GM19395 (cell line): ENCODE measurements at regions not wholly inside any gene's neighbourhood (a gene's known extent, or its start where the extent isn't known, plus 50 kb on each side); places are given as distances from the start of the nearest gene placed in this dataset.
"Not testable (repeated sequence)": the region's sequence is repeated elsewhere in the genome, so short reads cannot be mapped to it uniquely, and the experiment has no call there.

Experiments used
- ATAC-seq: cut with Tn5 transposase; IDR thresholded peaks from one replicate; pipeline ENCODE4 v1.9.1; 2021; ENCODE audit warnings: mild to moderate bottlenecking, moderate library complexity; ENCODE audit not compliant: unreplicated experiment

DNA sequence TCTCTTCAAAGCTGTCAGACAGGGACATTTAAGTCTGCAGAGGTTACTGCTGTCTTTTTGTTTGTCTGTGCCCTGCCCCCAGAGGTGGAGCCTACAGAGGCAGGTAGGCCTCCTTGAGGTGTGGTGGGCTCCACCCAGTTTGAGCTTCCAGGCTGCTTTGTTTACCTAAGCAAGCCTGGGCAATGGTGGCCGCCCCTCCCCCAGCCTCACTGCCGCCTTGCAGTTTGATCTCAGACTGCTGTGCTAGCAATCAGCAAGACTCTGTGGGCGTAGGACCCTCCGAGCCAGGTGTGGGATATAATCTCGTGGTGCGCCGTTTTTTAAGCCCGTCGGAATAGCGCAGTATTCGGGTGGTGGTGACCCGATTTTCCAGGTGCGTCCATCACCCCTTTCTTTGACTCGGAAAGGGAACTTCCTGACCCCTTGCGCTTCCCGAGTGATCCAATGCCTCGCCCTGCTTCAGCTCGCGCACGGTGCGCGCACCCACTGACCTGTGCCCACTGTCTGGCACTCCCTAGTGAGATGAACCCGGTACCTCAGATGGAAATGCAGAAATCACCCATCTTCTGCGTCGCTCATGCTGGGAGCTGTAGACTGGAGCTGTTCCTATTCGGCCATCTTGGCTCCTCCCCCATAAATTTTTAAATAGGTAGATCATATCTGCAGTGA, 785.1 kb downstream of the TDRD15 start:
- not testable (repeated sequence) for ATAC-seq

DNA sequence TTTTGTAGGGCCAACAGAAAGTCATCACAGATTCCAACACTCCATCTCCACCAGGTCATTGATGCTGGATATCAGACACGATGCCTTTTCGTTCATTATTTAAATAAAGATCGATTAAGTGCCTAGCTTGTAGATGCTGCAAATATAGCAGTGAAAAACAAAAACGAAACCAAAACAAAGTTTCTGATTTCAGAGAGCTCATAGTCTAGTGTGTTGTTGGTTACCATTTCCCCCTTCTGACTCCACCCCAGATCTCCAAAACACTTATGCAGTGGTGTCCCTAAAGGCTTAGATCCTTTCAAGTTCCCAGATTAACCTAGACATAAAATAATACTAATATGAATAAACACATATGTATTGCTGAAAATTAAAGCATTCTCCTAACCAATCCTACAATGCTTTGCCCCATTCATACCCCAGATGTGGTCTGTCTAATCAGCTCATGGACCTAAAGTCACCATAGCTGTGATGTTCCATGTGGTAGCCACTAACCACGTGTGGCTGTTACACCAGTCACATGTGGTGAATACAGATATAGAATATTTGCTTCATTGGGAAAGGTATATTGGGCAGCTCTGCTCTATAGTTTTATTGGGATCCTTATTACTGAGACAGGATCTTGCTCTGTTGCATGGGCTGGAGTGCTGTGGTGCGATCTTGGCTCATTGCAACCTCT, 787.2 kb downstream of the TDRD15 start:
- ATAC-seq: no peak

DNA sequence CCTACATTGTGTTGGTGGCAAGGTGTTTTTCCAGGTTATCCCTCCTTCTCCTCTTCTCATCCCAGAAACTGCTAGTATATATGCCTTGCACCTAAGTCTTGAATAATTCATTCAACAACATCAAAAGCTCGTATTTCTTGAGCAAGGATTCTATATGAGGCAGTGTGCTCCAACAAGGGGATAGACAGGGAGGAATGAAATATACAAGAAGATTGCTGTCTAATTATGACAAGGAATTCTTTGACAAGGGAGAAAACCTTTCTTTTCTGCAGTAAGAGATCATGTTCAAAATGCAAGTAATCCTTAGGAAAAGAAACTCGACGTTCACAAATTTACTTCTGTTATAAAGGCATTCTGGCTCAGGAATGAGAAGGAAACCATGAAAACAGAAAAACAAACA, 788.6 kb downstream of the TDRD15 start:
- no peak for ATAC-seq

DNA sequence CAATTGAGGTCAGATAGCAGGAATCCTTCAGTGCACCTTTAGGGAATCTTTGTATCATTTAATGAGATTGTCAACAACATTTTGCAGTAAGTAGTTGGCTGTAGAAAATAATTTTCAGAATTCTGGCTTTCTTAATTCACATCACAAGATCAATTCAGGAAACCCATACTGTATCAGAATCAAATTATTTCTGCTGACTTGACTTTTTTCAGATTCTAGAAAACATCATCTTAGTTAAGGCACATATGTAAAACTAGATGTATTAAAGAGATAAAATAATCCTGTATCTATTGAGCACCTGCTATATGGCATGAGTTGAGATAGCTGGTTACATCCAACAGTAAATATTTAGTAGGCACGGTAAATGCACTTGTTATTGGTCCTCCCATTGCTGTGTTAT, 791.4 kb downstream of the TDRD15 start:
- no peak for ATAC-seq

DNA sequence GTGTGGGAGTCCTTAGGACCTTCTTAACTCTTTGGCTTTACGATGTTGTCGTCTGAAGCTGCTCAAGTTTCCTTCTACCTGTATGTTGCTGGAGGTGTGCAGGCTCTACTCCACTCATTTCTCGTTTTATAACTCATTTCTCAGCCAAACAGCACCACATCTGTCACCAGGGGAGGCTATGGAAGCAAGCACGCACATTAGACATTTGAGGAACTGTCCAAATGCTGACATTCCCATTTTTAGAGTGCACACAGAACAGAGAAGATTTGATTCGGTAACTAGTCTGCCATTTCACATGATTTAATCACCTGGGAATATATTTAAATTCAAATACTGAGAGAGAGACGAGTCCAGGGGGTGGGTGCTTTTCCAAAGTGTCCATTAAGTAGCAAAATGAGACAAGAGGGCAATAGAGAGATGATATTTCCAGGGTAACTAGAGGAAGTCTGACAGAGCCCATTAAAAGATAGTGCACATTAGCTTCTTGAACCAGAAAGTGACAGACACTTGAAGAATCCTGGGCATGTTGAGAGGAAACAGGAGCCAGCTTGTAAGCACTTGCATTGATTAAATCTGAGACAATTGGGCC, 793.3 kb downstream of the TDRD15 start:
- ATAC-seq: no peak

DNA sequence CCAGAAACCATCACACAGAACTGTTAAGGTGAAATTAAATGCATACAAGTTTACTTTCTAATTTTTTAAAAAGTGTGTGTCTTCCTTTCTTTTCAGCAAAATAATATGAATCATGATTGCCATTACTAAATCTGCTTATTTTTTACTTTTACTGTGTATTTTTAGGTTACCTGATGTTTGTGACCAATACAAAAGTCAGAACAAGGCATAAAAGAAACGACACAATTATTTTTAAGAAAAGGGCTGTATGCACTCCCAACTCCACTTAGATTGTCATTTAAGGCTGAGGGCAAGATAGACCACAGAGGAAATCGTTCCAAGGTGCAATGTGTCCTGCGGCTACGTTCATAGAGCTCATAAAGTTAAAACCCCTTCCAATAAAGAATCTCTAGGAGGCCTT, 797.0 kb downstream of the TDRD15 start:
- ATAC-seq: no peak

DNA sequence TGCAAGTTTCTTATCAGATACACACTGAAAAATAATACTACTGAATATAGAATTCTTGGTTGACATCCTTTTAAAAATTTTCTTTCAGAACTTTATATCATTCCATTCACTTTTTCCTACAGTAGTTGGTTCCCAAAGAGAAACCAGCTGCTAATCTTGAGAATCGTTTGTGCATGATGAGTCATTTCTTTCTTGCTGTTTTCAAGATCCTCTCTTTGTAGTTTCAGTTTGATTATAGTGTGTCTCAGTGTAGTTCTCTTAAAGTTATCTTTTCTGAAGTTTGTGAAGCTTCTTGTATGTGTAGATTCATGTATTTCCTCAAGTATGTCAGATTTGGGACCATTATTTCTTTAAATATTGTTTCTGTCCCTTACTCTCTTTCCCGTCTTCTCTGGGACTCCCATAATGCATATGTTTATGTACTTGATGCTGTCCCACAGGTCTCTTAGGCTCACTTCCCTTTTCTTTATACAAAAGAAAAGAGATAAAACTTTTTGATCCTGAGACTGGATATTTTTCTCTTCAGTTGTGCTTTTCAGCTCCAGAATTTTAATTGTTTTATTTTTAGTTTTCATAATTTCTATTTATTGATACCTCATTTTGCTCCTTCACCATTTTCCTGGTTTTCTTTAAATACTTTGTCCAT, 801.0 kb downstream of the TDRD15 start:
- peak; percentile 92 for ATAC-seq

DNA sequence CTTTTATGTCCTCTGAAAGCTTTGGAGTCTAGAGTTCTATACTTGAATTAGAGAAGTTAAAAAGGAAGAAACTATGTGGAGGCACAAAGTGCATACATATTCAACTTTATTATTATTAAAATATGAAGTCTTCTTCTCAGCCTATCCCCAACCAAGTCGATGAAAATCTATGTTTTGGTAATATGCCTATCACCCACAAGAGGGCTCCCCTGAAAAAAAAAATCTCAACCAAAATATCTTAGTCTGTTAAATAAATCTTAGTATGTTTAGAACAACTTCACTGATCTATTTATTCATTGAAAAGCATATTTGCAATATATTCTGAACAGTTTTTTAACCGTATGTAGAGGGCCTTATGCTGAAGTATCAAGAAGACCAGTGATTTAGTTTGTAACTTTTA, 804.5 kb downstream of the TDRD15 start:
- no peak for ATAC-seq

DNA sequence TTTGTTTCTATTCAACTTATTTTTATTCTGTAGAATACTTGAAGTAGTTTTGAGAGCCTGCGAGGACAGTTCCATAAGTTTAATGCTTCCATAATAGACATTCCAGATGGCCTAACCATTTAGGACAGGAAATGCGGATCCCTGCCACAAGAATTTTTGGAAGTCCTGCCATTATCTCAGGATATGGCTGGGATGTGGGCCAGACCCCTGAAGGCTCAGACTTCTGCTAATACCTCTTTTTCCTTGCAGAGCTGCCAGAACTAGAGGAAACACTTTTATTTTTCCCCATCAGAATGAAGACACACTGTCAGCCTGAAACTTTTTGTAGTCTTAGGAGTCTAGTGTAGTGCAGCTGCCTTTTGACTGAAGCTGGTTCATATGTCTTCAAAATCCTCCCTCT, 806.5 kb downstream of the TDRD15 start:
- no peak for ATAC-seq

DNA sequence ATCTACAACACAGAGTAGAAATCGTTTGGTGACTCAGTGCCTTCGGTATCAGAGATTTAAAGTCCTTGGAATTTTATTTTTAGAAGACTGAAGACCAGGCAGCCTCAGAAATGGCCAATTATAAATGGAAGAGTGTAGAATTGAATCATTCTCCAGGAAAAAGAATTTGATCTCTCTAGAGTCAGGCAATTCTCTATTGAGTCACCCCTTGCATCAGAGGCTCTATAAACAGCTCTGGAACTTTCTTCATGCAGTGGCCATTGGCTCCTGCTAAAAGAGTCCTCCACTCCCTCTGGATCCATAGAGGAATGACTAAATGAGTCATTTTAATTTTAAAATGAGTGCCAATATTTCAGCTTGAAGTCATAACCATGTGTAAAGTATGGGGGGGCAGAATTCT, 816.2 kb downstream of the TDRD15 start:
- no peak for ATAC-seq

DNA sequence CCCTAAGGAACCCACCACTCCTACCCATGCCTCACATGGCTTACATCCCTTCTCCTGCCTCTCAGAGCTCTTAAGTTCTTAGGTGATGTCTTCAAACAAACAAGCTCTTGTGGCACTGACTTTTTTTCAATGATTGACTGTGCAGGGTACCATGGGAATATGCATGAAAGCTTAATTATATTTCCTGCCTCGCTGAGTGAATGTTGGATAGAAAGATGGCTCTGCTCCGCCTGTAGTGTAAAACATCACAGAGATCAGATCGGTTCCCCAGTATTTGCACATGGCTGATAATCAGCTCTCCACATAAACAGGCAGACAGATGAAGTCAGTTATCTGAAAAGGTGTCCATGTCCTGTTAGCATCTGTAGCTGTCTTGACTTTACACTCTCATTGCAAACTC, 820.8 kb downstream of the TDRD15 start:
- no peak for ATAC-seq

DNA sequence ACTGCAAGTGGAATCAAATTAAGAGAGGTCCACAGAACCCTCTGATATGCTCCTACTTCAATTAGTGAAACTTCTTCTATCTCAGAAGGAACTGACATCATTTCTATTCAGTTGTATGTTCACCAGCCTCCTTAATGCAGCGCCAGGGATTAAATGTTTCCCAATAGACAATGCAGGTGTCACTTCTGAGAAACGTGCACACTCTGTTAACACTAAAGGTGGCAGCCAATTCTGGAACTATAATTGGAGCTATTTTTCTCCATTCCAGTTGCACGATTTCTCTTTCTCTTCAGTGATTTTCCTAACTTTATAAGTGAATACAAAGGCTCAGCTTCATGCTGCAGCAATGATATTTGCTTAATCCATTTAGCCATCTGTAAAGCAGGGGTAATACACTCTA, 821.9 kb downstream of the TDRD15 start:
- no peak for ATAC-seq

DNA sequence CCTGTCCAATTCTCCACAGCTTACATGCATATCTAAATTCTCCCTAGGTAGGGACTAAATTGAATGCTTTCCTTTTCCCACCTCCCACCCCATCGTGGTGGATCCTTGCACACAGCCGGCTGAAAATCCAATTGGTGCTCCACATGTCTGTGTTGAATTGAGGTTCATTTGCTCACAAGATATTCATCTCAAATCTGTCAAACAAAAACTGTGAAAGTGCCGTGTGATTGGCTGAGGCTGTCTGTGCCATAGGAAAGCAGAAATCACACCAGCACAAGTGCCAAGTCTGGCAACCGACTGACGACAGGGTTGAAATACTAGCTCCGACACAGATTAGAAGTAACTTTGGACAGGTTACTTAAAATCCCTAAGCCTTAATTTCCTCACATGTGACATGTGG, 823.3 kb downstream of the TDRD15 start:
- ATAC-seq: no peak

DNA sequence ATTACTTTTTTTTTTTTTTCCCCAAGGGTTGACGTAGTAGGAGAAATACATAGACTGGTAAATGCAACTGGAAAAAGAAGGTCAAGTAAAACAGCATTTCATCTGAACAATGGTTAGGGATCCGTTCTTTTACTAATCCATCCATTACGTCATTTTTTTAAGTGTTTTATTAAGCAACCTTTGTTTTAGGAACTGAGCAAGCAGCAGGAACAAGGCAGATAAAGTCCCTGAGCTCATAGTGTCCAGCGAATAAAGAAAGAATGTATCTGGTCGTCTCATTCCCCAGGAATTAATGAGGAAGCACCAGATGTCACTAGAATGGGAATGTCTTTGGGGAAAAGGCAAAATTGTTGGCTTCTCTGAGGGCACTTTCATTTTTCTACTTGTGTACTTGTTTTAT, 842.4 kb downstream of the TDRD15 start:
- ATAC-seq: no peak

DNA sequence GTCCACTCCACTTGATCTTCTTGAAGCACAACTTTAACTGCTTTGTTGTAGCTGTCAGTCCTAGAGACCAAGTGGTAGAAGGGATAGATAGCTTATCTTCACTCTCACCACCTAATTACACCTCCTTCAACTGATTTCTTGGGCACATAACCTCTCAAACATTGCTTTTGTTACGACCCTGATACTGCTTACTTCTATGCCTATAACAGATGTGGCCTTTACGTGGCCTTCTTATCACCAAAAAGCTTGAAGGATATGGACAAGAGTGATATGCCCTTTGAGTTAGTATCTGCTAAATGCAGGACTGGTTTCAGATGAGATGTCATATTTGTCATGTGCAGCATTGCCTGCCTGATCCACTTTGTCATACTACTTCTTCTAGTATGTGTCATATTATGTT, 847.2 kb downstream of the TDRD15 start:
- ATAC-seq: no peak

DNA sequence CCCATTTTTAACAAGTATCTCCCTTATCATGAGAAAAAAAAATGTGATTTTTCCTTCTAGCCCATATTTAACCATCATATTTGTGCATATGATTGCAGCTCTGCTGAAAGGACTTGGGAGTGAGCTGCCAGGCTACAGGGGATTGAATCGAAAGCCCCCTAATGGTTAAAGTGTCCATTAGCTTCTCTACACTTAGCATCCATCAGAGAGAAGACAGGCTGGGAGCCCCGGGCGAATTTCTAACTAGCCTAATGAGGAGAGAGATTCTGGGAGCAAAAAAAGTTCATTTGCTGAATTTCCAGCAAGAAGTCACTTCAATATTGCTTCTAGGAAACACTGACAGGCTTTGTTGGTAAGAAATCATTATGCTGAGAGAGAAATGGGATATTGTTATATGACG, 848.8 kb downstream of the TDRD15 start:
- no peak for ATAC-seq

DNA sequence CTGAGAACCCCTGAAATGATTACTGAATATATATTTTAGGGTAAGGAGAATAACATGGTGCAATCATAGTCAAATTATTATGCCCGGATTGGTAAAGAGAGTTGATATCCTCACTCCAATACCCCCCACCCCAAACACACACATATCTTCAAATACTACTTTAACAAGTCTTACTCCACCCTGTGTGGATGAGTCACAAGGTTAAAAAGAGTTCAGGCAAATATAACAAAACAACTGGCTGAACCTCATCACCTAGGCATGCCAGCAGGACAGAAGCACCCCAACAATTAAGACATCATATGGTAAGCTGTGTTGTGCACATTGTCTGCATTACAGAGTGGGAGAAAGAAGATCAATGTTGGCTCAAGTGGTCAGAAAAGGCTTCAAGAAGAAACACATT, 857.4 kb downstream of the TDRD15 start:
- no peak for ATAC-seq

DNA sequence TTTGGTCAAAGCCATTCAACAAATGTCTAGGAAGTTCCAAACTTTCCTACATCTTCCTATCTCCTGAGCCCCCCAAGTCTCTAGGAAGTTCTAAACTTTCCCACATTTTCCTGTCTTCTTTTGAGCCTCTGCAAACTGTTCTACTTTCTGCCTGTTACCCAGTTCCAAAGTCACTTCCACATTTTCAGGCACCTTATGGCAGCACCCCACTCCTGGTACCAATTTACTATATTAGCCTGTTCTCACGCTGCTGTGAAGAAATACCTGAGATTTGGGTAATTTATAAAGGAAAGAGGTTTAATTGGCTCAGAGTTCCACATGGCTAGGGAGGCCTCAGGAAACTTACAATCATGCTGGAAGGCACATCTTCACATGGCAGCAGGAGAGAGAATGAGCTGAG, 869.2 kb downstream of the TDRD15 start:
- no peak for ATAC-seq

DNA sequence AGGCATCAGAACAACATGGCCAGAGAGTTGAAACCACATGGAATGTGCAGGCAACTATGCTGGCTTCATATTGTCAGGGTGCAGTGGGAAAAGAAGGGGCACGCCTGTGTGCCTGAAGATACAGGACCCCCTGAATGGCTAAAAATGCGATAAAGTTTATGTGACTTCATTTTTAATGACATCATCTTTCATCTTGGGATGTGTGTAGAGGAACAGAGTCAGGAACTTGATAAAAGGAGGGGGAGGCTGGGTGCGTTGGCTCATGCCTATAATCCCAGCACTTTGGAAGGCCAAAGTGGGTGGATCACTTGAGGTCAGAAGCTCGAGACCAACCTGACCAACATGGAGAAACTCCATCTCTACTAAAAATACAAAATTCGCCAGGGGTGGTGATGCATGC, 872.6 kb downstream of the TDRD15 start:
- no peak for ATAC-seq

DNA sequence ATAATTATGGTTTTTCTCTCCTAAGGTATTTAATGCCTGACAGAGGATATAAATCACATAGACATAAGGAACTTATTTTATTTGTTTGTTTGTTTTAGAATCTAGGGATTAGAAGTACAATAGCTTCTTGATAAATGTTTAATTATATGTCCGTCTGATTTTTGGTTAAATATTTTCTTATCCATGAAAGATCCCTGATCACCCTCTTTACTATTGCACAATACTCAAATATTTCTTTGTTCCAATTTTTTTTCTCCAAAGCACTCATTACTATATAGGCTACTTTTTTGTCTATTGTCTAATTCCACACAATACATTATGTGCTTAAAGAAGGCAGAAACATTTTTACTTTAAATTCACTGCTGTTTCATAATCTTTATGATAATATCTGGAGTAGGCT, 875.8 kb downstream of the TDRD15 start:
- no peak for ATAC-seq

DNA sequence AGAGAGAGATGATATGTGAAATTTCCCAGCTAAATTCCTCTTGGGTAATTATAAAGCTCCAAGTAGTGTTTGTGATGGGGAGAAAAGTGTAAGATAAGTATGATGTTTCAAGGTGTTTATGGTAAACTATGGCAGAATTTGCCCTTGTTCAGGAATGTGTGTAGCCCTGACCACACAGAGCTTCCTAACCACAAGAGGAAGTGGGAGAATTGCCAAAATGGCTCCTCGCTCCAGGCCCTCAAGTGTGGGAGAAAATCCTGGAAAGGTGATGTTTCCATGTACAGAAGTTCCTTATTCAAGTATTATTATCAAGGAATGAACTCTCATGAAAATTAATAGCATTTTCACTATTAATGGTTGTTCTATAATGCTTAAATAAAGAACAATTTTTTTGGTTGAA, 878.3 kb downstream of the TDRD15 start:
- ATAC-seq: no peak

DNA sequence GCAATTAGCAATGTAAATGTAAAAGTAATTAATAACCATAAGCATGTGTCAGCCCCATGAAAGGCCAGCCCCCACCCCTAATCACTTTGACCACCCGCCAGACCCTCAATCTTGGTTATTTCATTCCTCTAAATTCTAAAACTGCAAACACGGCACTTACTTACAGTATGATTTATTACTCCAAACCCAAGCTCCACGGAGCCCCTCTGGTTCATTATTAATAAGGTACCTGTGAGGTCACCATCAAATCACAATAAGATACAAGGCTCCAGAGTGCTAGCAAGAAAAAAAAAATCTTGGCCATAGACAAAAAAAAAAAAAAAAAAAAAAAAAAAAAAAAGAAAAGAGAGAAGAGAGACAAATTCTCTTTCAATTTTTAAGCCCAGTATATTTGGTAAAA, 879.5 kb downstream of the TDRD15 start:
- no peak for ATAC-seq
